ENCODE measurements at regions not wholly inside any gene's neighbourhood (a gene's known extent, or its start where the extent isn't known, plus 50 kb on each side); places are given as distances from the start of the nearest gene placed in this dataset.

DNA sequence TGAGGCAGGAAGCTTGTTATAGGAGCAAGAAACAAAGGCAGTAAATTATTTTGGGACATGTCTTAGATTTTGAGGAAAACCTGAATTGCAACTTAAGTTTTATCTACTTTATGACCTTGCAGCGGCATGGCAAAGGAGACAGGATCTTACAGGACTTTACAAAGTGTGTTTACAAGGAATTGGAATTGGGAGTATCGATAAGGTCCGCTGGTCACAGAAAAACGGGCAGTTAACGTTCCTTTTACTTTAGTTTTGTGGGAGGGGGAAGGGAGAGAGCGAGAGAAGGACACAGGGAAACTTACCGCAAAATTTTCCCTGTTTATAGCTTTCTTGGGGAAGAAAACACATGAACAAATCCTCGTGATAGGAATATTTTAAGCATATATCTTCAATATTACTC, 1607.2 kb downstream of the GRIK2 start:
- Histone ChIP-seq H3K4me3 (ENCODE audit: low read depth, low read length) (peak overlapping the region; percentile 23; the same call in 1 of the 2 replicates), H3K27me3 (ENCODE audit: control insufficient read depth, insufficient read depth, low read length) (no peaks in the 10 kb centered on the region), H3K4me1 (ENCODE audit: control insufficient read depth, insufficient read depth, low read length) (peaks cover 12% of the 10 kb centered on the region), H3K36me3 (ENCODE audit: control insufficient read depth, insufficient read depth, low read length) (no peaks in the 10 kb centered on the region), H3K27ac (ENCODE audit: low read depth, low read length) (no peak overlapping the region), H3K9ac (ENCODE audit: low read length) (no peak overlapping the region), H3K9me3 (ENCODE audit: control insufficient read depth, insufficient read depth, low read depth, low read length) (no peaks in the 10 kb centered on the region)

DNA sequence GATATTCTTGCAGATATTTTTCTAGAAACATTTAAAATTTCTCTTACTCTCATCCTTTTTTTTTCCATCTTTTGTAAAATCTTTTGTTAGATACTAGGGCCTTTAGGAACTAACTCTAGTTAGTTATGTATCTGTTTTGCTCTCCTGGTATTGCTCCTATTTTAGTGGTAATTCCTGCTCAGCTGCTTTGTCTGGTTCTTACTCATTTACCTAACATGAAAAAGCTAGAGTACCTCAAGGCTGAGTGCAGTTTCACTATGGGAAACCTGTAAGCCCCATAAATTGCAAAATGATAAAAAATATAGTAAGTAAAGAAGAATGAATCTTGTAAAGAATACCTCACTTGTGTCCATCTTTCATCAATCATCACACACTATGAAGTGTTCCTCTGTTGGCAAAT, 1602.0 kb downstream of the GRIK2 start:
- H3K4me1 ChIP-seq (ENCODE audit: control insufficient read depth, insufficient read depth, low read length) = peaks cover 1% of the 10 kb centered on the region
- H3K27ac ChIP-seq (ENCODE audit: low read depth, low read length) = no peak overlapping the region
- no peaks in the 10 kb centered on the region for H3K27me3 ChIP-seq (ENCODE audit: control insufficient read depth, insufficient read depth, low read length)
- no peak overlapping the region for H3K9ac ChIP-seq (ENCODE audit: low read length)
- no peaks in the 10 kb centered on the region for H3K36me3 ChIP-seq (ENCODE audit: control insufficient read depth, insufficient read depth, low read length)
- no peaks in the 10 kb centered on the region for H3K9me3 ChIP-seq (ENCODE audit: control insufficient read depth, insufficient read depth, low read depth, low read length)
- no peak overlapping the region for H3K4me3 ChIP-seq (ENCODE audit: low read depth, low read length)

DNA sequence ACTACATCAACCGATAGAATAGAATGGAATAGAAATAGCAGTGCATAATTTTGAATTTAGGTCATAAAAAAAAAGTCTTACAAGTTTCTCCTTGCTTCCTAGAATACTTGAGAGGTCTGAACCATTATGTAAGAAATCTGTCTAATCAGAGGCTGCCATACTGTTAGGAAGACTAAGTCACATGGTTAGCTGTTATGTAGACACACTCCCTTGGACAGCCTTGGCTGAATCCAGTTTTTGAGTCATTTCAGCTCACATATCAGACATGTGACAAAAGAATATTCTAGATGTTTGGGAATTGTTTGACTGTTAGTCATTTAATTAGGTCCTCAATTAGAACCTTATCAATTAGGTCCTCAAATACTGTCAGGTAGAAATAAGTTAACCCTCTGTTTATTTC, 1601.4 kb downstream of the GRIK2 start:
- Histone ChIP-seq H3K27ac (ENCODE audit: low read depth, low read length) (no peak overlapping the region), H3K9ac (ENCODE audit: low read length) (no peak overlapping the region), H3K27me3 (ENCODE audit: control insufficient read depth, insufficient read depth, low read length) (no peaks in the 10 kb centered on the region), H3K9me3 (ENCODE audit: control insufficient read depth, insufficient read depth, low read depth, low read length) (no peaks in the 10 kb centered on the region), H3K4me1 (ENCODE audit: control insufficient read depth, insufficient read depth, low read length) (no peaks in the 10 kb centered on the region), H3K4me3 (ENCODE audit: low read depth, low read length) (no peak overlapping the region), H3K36me3 (ENCODE audit: control insufficient read depth, insufficient read depth, low read length) (no peaks in the 10 kb centered on the region)

DNA sequence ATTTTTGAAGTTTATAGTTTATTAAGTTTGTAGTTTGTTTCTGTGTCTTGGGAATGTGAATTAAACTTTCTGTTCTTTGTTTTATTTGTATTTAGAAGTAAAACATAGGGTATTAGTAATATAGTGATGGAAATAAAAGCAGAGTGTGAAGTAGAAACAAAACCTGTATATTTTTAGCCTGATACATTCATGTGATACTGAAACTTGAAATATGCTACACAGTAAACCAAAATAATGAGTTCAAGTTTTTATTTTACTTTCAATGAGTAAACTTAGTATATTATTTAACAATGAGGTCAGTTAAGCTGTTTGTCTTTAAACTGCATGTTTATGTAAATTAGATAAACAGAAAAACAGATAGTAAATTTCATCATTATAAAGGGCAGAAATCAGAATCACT, 1592.6 kb downstream of the GRIK2 start:
- no peak overlapping the region for H3K9ac ChIP-seq (ENCODE audit: low read length)
- peaks cover 16% of the 10 kb centered on the region; the same call in 1 of the 2 replicates for H3K4me1 ChIP-seq (ENCODE audit: control insufficient read depth, insufficient read depth, low read length)
- no peaks in the 10 kb centered on the region for H3K9me3 ChIP-seq (ENCODE audit: control insufficient read depth, insufficient read depth, low read depth, low read length)
- no peak overlapping the region for H3K27ac ChIP-seq (ENCODE audit: low read depth, low read length)
- no peaks in the 10 kb centered on the region for H3K27me3 ChIP-seq (ENCODE audit: control insufficient read depth, insufficient read depth, low read length)
- no peaks in the 10 kb centered on the region for H3K36me3 ChIP-seq (ENCODE audit: control insufficient read depth, insufficient read depth, low read length)
- no peak overlapping the region for H3K4me3 ChIP-seq (ENCODE audit: low read depth, low read length)

DNA sequence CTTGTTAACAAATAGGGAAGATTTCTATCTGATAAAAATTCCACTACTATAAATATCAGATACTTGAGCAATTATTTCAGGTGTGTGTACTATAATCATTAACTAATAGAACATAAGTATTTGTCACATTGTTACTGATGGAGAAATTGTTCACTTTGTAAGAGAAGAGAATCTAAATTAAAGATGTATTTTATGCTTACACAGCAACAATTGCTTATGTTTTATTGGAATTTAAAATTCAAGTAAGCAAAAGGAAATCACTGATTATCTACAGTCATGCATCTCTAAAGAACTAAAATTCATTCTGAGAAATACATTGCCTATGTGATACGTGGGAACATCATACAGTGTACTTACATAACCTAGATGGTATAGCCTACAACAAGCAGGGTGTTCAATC, 1590.8 kb downstream of the GRIK2 start:
- H3K27ac ChIP-seq (ENCODE audit: low read depth, low read length) = no peak overlapping the region
- no peaks in the 10 kb centered on the region for H3K27me3 ChIP-seq (ENCODE audit: control insufficient read depth, insufficient read depth, low read length)
- peaks cover 16% of the 10 kb centered on the region; the same call in 1 of the 2 replicates for H3K4me1 ChIP-seq (ENCODE audit: control insufficient read depth, insufficient read depth, low read length)
- no peaks in the 10 kb centered on the region for H3K36me3 ChIP-seq (ENCODE audit: control insufficient read depth, insufficient read depth, low read length)
- H3K4me3 ChIP-seq (ENCODE audit: low read depth, low read length) = no peak overlapping the region
- H3K9me3 ChIP-seq (ENCODE audit: control insufficient read depth, insufficient read depth, low read depth, low read length) = no peaks in the 10 kb centered on the region
- no peak overlapping the region for H3K9ac ChIP-seq (ENCODE audit: low read length)

DNA sequence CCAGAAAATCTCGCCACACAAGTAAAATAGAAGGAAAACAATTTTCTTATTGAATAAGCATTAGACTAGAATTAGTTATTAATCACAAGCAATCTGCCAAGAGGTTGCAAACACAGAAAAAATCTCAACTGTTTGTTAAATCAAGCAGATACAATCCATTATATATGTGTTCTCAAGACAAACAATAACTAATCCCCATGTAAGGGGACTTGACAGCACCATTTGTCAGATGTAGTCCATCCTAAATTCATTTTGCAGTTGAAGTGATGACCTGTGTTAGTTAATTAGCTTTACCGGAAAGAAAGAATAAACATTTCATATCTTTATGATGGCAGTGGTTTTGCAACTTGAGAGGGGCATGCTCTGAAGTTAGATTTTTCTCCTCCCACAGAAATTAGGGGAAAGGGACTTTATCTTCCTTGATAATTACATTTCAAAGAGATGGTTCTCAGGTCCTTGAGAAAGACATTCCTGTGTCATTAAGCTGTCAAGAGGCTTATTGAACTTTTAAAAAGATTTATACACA, 1588.0 kb downstream of the GRIK2 start:
- Histone ChIP-seq H3K36me3 (ENCODE audit: control insufficient read depth, insufficient read depth, low read length) (no peaks in the 10 kb centered on the region), H3K9me3 (ENCODE audit: control insufficient read depth, insufficient read depth, low read depth, low read length) (no peaks in the 10 kb centered on the region), H3K27me3 (ENCODE audit: control insufficient read depth, insufficient read depth, low read length) (no peaks in the 10 kb centered on the region), H3K4me1 (ENCODE audit: control insufficient read depth, insufficient read depth, low read length) (peaks cover 16% of the 10 kb centered on the region; the same call in 1 of the 2 replicates), H3K27ac (ENCODE audit: low read depth, low read length) (peak overlapping the region; percentile 47; the same call in 1 of the 2 replicates), H3K4me3 (ENCODE audit: low read depth, low read length) (no peak overlapping the region), H3K9ac (ENCODE audit: low read length) (no peak overlapping the region)

DNA sequence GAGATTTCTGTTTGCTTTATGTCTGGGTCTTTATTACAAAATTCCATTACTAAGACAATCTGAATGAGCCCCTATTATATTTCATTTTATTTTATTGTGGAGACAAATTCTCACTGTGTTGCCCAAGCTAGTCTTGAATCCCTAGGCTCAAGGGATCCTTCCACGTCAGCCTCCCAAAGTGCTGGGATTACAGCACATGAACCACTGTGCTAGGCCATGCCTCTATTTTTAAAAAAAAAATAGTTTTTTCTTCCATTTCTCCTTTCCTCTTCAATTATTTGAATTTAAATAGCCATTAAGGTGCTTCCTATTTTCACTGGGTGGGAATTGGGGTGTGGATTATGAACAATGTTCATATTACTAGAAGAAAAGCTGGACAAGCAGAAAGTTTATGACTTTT, 1587.4 kb downstream of the GRIK2 start:
- H3K9ac ChIP-seq (ENCODE audit: low read length) = no peak overlapping the region
- no peaks in the 10 kb centered on the region for H3K9me3 ChIP-seq (ENCODE audit: control insufficient read depth, insufficient read depth, low read depth, low read length)
- H3K4me3 ChIP-seq (ENCODE audit: low read depth, low read length) = no peak overlapping the region
- H3K27me3 ChIP-seq (ENCODE audit: control insufficient read depth, insufficient read depth, low read length) = no peaks in the 10 kb centered on the region
- no peaks in the 10 kb centered on the region for H3K36me3 ChIP-seq (ENCODE audit: control insufficient read depth, insufficient read depth, low read length)
- no peak overlapping the region for H3K27ac ChIP-seq (ENCODE audit: low read depth, low read length)
- peaks cover 16% of the 10 kb centered on the region; the same call in 1 of the 2 replicates for H3K4me1 ChIP-seq (ENCODE audit: control insufficient read depth, insufficient read depth, low read length)

DNA sequence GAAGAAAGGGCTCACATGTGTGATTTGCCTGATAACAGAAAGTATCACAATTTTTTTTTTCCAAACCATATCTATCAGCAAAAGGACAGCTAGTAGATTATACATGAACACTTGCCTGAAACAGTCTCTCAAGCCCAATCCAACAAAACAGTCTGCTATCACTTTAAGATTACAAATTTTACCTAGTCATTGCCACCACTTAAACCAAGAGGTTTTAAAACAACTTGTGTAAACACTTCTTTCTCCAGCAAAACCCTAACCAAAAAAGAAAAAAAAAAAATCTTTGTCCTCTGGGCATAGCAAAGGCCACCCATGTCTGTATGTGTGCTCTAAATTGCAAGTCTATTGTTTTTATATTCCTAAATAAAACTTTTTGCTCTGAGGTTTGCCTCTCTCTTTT, 1568.4 kb downstream of the GRIK2 start:
- Histone ChIP-seq H3K9ac (ENCODE audit: low read length) (no peak overlapping the region), H3K4me1 (ENCODE audit: control insufficient read depth, insufficient read depth, low read length) (no peaks in the 10 kb centered on the region), H3K27me3 (ENCODE audit: control insufficient read depth, insufficient read depth, low read length) (no peaks in the 10 kb centered on the region), H3K9me3 (ENCODE audit: control insufficient read depth, insufficient read depth, low read depth, low read length) (no peaks in the 10 kb centered on the region), H3K27ac (ENCODE audit: low read depth, low read length) (no peak overlapping the region), H3K4me3 (ENCODE audit: low read depth, low read length) (no peak overlapping the region), H3K36me3 (ENCODE audit: control insufficient read depth, insufficient read depth, low read length) (no peaks in the 10 kb centered on the region)

DNA sequence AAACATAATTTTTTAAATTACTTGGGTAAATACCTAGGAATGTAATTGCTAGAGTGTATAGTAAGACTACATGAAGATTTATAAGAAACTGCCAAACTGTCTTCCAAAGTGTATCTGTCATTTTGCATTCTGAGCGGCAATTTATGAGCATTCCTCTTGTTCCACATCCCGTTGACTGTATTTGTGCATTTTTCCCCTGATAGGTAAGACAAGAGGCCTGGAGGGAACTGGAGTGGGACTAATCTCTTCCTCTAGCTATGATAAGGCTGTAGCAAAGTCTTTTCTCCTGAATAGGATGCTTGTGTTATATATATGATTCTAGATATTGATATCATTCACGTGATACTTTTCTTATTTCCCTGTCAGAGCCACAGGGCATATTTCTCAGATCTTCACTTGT, 1557.5 kb downstream of the GRIK2 start:
- H3K27me3 ChIP-seq (ENCODE audit: control insufficient read depth, insufficient read depth, low read length) = no peaks in the 10 kb centered on the region
- no peaks in the 10 kb centered on the region for H3K4me1 ChIP-seq (ENCODE audit: control insufficient read depth, insufficient read depth, low read length)
- H3K9ac ChIP-seq (ENCODE audit: low read length) = no peak overlapping the region
- H3K27ac ChIP-seq (ENCODE audit: low read depth, low read length) = no peak overlapping the region
- no peak overlapping the region for H3K4me3 ChIP-seq (ENCODE audit: low read depth, low read length)
- no peaks in the 10 kb centered on the region for H3K36me3 ChIP-seq (ENCODE audit: control insufficient read depth, insufficient read depth, low read length)
- no peaks in the 10 kb centered on the region for H3K9me3 ChIP-seq (ENCODE audit: control insufficient read depth, insufficient read depth, low read depth, low read length)

DNA sequence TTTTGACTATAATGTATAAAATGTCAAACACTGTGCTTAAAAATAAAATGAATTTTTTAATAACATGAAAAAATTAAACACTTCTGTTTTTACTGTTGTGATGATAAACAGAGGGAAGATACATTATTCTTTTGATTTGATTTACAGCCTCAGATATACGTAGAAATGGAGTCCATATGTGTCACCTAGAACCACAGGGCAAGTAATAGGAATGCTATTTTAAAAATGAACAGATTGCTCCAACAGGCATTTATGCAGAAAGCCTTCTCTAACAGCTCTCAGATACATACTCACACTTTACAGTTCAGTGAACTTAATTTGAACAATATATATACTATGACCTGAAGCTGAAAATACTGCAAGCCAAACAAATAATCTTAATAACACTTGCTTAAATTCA, 1551.0 kb downstream of the GRIK2 start:
- no peaks in the 10 kb centered on the region for H3K9me3 ChIP-seq (ENCODE audit: control insufficient read depth, insufficient read depth, low read depth, low read length)

DNA sequence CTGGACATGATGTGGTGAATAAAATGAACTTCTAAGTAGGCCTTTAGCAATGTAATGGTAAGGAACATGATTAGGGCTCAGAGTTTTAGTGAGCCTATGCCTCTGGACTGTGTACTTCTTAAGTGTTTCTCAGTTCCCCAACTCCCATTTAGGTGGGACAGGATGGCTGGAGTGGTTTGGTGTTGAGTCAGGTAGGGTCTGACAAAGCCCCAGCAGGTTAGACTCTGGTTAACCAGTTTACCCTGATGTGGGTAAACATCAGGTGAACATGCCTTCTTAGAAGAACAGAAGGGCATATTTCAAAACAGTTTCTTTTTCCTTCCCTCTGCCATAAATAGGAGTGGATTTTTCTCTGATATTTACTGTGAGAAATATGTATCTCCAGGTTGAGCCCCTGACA, 1548.7 kb downstream of the GRIK2 start:
- Histone ChIP-seq H3K4me1 (ENCODE audit: control insufficient read depth, insufficient read depth, low read length) (no peaks in the 10 kb centered on the region), H3K9me3 (ENCODE audit: control insufficient read depth, insufficient read depth, low read depth, low read length) (no peaks in the 10 kb centered on the region), H3K36me3 (ENCODE audit: control insufficient read depth, insufficient read depth, low read length) (no peaks in the 10 kb centered on the region), H3K9ac (ENCODE audit: low read length) (no peak overlapping the region), H3K27ac (ENCODE audit: low read depth, low read length) (no peak overlapping the region), H3K27me3 (ENCODE audit: control insufficient read depth, insufficient read depth, low read length) (no peaks in the 10 kb centered on the region), H3K4me3 (ENCODE audit: low read depth, low read length) (no peak overlapping the region)

More for the DNA sequence above, 1551.0 kb downstream of the GRIK2 start:
- Histone ChIP-seq H3K4me3 (ENCODE audit: low read depth, low read length) (no peak overlapping the region), H3K9ac (ENCODE audit: low read length) (no peak overlapping the region), H3K4me1 (ENCODE audit: control insufficient read depth, insufficient read depth, low read length) (no peaks in the 10 kb centered on the region), H3K27ac (ENCODE audit: low read depth, low read length) (no peak overlapping the region), H3K36me3 (ENCODE audit: control insufficient read depth, insufficient read depth, low read length) (no peaks in the 10 kb centered on the region), H3K27me3 (ENCODE audit: control insufficient read depth, insufficient read depth, low read length) (no peaks in the 10 kb centered on the region)

DNA sequence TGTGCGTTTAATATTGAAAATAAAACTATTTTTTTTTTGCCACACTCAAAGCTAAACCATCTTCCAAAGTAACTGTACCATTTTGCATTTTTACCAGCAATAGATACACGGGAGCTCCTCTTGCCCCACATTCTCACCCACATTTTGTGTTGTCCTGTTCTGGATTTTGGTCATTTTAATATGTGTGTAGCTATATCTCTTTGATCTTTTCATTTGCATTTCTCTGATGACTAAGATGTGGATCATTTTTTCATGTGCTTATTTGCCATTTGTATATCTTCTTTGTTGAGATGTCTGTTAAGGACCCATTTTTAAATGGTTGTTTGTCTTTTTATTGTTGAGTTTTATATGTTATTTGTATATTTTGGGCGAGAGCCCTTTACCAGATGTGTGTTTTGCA, 1543.5 kb downstream of the GRIK2 start:
- H3K9ac ChIP-seq (ENCODE audit: low read length) = no peak overlapping the region
- H3K9me3 ChIP-seq (ENCODE audit: control insufficient read depth, insufficient read depth, low read depth, low read length) = no peaks in the 10 kb centered on the region
- no peak overlapping the region for H3K4me3 ChIP-seq (ENCODE audit: low read depth, low read length)
- no peaks in the 10 kb centered on the region for H3K4me1 ChIP-seq (ENCODE audit: control insufficient read depth, insufficient read depth, low read length)
- H3K36me3 ChIP-seq (ENCODE audit: control insufficient read depth, insufficient read depth, low read length) = no peaks in the 10 kb centered on the region
- H3K27me3 ChIP-seq (ENCODE audit: control insufficient read depth, insufficient read depth, low read length) = no peaks in the 10 kb centered on the region
- H3K27ac ChIP-seq (ENCODE audit: low read depth, low read length) = no peak overlapping the region

Data from HUES6 (cell line).